Psoas muscle (tissue), 7 donors: ENCODE measurements at regions not wholly inside any gene's neighbourhood (a gene's known extent, or its start where the extent isn't known, plus 50 kb on each side); places are given as distances from the start of the nearest gene placed in this dataset.
"Not testable (repeated sequence)": the region's sequence is repeated elsewhere in the genome, so short reads cannot be mapped to it uniquely, and the experiment has no call there.

Source experiments
- ATAC-seq, 4 donors: fragments of 200-7000 bp; cut with Tn5 transposase; one replicate each; pipeline ENCODE4 v1.9.1; 2020; ENCODE audit warnings: moderate library complexity in 3 of 4, mild to moderate bottlenecking in 2 of 4
- DNase-seq, 2 donors: peaks; one replicate each; pipeline ENCODE4 v3.0.0-alpha.2; 2020
- H3K27ac ChIP-seq: fragments of 200-600 bp; one replicate; pipeline ENCODE4 v1.8.0; 2022
- H3K27me3 ChIP-seq, 3 donors: fragments of 200-600 bp in 1 of 3; one replicate each; pipeline versions ENCODE4 v1.6.1 to v1.8.0; 2013 to 2022; ENCODE audit warnings: low read length in 2 of 3, mild to moderate bottlenecking in 2 of 3, moderate library complexity in 1 of 3; ENCODE audit not compliant: insufficient read depth in 3 of 3
- H3K36me3 ChIP-seq, 2 donors: fragments of 200-600 bp in 1 of 2; one replicate each; pipeline versions ENCODE4 v1.6.1 to v1.8.0; 2013 to 2022; ENCODE audit warnings: low read depth in 1 of 2, mild to moderate bottlenecking in 1 of 2, moderate library complexity in 1 of 2; ENCODE audit not compliant: insufficient read depth in 1 of 2
- H3K4me1 ChIP-seq: fragments of 200-600 bp; one replicate; pipeline ENCODE4 v1.8.0; 2022
- H3K4me3 ChIP-seq: fragments of 200-600 bp; one replicate; pipeline ENCODE4 v1.8.0; 2022; ENCODE audit warnings: mild to moderate bottlenecking
- H3K9me3 ChIP-seq: fragments of 200-600 bp; one replicate; pipeline ENCODE4 v1.8.0; 2022
- CTCF ChIP-seq: fragments of 200-600 bp; IDR thresholded peaks from one replicate; pipeline ENCODE4 v1.8.0; 2022; ENCODE audit warnings: antibody characterized with exemption
- WGBS, 3 donors: extraction: QIAGEN DNeasy Blood & Tissue Kit; methylation state at CpG; one replicate each; pipeline versions ENCODE4 v1.1.6 to v1.1.7; 2013; 5-methylcytosine and 5-hydroxymethylcytosine counted together
- intact Hi-C, 2 donors: fragments of 100-400 bp; cut with DNase I; formaldehyde crosslinking; loops; one replicate each; pipeline versions ENCODE4 v1.11.0 to v1.14.2; 2022
- donor health status: healthy with polysubstance abuse.
- donor health status: DM: no; HTN: no; CAD: no; lungs with moderate emphysema.
- donor health status: Bipolar disorder and iron deficiency.
- donor health status: healthy.
- donor health status: DM: yes; HTN: yes; CAD: no.
- donor health status: DM: no; HTN: no; CAD: no.
- donor health status: DM: yes; HTN: yes; CAD: no.

GRCh38 chr11:81286959-81287358, 1446.7 kb downstream of the FAM181B start:
- intact Hi-C loops = no loop called here
- no peak for TF ChIP-seq CTCF
- Histone ChIP-seq H3K36me3 (no peaks in the 10 kb centered on the region), H3K27ac (no peak overlapping the region), H3K27me3 (no peaks in the 10 kb centered on the region), H3K9me3 (no peaks in the 10 kb centered on the region), H3K4me1 (no peaks in the 10 kb centered on the region), H3K4me3 (no peak overlapping the region)
- DNase-seq (no peak), ATAC-seq (no peak)
- 60 to 69% (median 67%) methylated on average over 5 of the region's 5 CpGs for WGBS, 3 donors

GRCh38 chr11:81286550-81286949, 1447.1 kb downstream of the FAM181B start:
- H3K27ac ChIP-seq = no peak overlapping the region
- H3K36me3 ChIP-seq = no peaks in the 10 kb centered on the region
- no peaks in the 10 kb centered on the region for H3K4me1 ChIP-seq
- H3K4me3 ChIP-seq = no peak overlapping the region
- intact Hi-C loops = no loop called here
- H3K27me3 ChIP-seq = no peaks in the 10 kb centered on the region
- DNase-seq (no peak), ATAC-seq (no peak)
- no peaks in the 10 kb centered on the region for H3K9me3 ChIP-seq
- no peak for TF ChIP-seq CTCF

- DNase-seq, H3K36me3 ChIP-seq, intact Hi-C loops, ATAC-seq, H3K27ac ChIP-seq, H3K4me1 ChIP-seq, H3K4me3 ChIP-seq, H3K27me3 ChIP-seq, H3K9me3 ChIP-seq: not testable (repeated sequence)
- 80 to 87% (median 83%) methylated on average over 1 of the region's 1 CpG for WGBS, 3 donors
Observed at GRCh38 chr11:81280228-81280627, 1453.4 kb downstream of the FAM181B start.

GRCh38 chr11:81278991-81279390, 1454.7 kb downstream of the FAM181B start:
- Histone ChIP-seq H3K27me3 (no peaks in the 10 kb centered on the region), H3K4me3 (no peak overlapping the region), H3K27ac (no peak overlapping the region), H3K4me1 (no peaks in the 10 kb centered on the region), H3K9me3 (no peaks in the 10 kb centered on the region), H3K36me3 (no peaks in the 10 kb centered on the region)
- DNase-seq = no peak
- ATAC-seq = no peak
- no peak for TF ChIP-seq CTCF
- 79 to 81% (median 81%) methylated on average over 5 of the region's 5 CpGs for WGBS, 3 donors
- intact Hi-C loops = no loop called here

- H3K36me3 ChIP-seq = no peaks in the 10 kb centered on the region
- no peak overlapping the region for H3K4me3 ChIP-seq
- no peaks in the 10 kb centered on the region for H3K9me3 ChIP-seq
- H3K27me3 ChIP-seq = no peaks in the 10 kb centered on the region
- ATAC-seq = no peak
- no peak overlapping the region for H3K27ac ChIP-seq
- intact Hi-C loops = no loop called here
- no peaks in the 10 kb centered on the region for H3K4me1 ChIP-seq
- no peak for DNase-seq
- TF ChIP-seq CTCF = no peak
Observed at GRCh38 chr11:81270686-81271085, 1463.0 kb downstream of the FAM181B start.
